ENCODE measurements at regions not wholly inside any gene's neighbourhood (a gene's known extent, or its start where the extent isn't known, plus 50 kb on each side); places are given as distances from the start of the nearest gene placed in this dataset.

GRCh38 chr3:95338446-95338845 lies 1275.6 kb downstream of the NSUN3 start (continued):
- no peak for TF ChIP-seq CHD7 (IDR thresholded peaks at IDR 0.05; ENCODE audit: insufficient replicate concordance, low read length)
- TF ChIP-seq HDAC2 (IDR thresholded peaks at IDR 0.05; ENCODE audit: borderline replicate concordance in 1 of 2, low read depth in 2 of 2, low read length in 2 of 2): no peak
- TF ChIP-seq CBX8 (IDR thresholded peaks at IDR 0.05; ENCODE audit: borderline replicate concordance, low read depth, low read length): no peak
- no peak for TF ChIP-seq HDAC6 (IDR thresholded peaks at IDR 0.05; ENCODE audit: low read depth, low read length)
- TF ChIP-seq KDM1A (IDR thresholded peaks at IDR 0.05; ENCODE audit: borderline replicate concordance, low read length): no peak
- TF ChIP-seq RFX5 (IDR thresholded peaks at IDR 0.05; ENCODE audit: borderline replicate concordance, low read depth, low read length): no peak
- TF ChIP-seq USF2 (IDR thresholded peaks at IDR 0.05; ENCODE audit: low read length): no peak
- no peak for TF ChIP-seq SP4 (IDR thresholded peaks at IDR 0.05; ENCODE audit: low read length)
- TF ChIP-seq JUND (IDR thresholded peaks at IDR 0.05; ENCODE audit: low read length): no peak
- no peak for TF ChIP-seq KDM5A (IDR thresholded peaks at IDR 0.05; ENCODE audit: low read length)
- TF ChIP-seq SP2 (IDR thresholded peaks at IDR 0.05; ENCODE audit: low read length): no peak

Measured in H1 (cell line).